Gastroesophageal sphincter (tissue), 3 donors: ENCODE measurements at regions not wholly inside any gene's neighbourhood (a gene's known extent, or its start where the extent isn't known, plus 50 kb on each side); places are given as distances from the start of the nearest gene placed in this dataset.

Source experiments
- CTCF ChIP-seq, 4 experiments: fragments of 200-600 bp in 2 of 4; fragments of 450-650 bp in 2 of 4; sonication (generic) in 1 of 4; IDR thresholded peaks; one replicate each; pipeline ENCODE4 v1.5.1; 2017 to 2019; ENCODE audit warnings: antibody characterized with exemption in 4 of 4, mild to moderate bottlenecking in 2 of 4, moderate library complexity in 2 of 4
- POLR2A ChIP-seq, 2 donors: fragments of 450-650 bp; IDR thresholded peaks; one replicate each; pipeline ENCODE4 v1.6.1; 2017; ENCODE audit warnings: antibody characterized with exemption in 2 of 2, mild to moderate bottlenecking in 2 of 2, moderate library complexity in 1 of 2

- TF ChIP-seq CTCF (IDR thresholded peaks at IDR 0.05) (no peak), POLR2A (IDR thresholded peaks at IDR 0.05) (no peak)
These were observed 83.9 kb upstream of the MSX1 start for GRCh38 chr4:4775493-4776004.
